GDM1 (cell line): ENCODE measurements at regions not wholly inside any gene's neighbourhood (a gene's known extent, or its start where the extent isn't known, plus 50 kb on each side); places are given as distances from the start of the nearest gene placed in this dataset.

ENCODE experiments used
- DNase-seq: peaks from one replicate; lab custom pipeline; 2025; lab: John Stamatoyannopoulos, UW

GRCh38 chr9:27880635-27881034, 307.4 kb upstream of the C9orf72 start:
- no peak for DNase-seq

DNA sequence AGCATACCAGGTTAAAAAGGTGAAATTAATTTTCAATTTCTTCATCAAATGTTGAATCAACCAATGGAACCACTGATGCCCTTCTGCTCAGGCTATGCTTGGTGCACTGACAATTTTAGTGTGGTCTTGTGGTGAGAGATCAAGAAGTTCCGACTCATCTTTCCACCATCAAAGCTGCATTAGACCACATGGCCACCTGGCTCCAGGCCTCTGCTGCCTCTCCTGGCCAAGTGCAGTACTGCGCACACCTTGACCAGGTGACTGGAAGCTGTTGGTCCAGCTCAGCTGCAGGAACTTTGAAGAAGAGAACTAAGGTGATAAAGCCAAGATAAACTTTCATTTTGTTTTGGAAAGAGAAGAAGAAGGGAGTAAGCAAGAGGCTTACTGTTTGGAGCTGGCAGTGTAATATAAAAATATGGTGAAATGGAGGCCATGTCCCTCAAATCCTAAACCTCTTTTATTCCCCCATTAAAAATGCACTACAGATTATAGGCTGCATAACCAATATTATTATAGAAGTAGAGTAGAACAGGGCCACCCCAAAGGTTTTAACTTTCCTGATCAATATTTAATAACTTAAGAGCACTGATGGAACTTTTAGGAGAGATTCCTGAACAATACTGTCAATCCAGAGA, 315.5 kb upstream of the C9orf72 start:
- no peak for DNase-seq

DNA sequence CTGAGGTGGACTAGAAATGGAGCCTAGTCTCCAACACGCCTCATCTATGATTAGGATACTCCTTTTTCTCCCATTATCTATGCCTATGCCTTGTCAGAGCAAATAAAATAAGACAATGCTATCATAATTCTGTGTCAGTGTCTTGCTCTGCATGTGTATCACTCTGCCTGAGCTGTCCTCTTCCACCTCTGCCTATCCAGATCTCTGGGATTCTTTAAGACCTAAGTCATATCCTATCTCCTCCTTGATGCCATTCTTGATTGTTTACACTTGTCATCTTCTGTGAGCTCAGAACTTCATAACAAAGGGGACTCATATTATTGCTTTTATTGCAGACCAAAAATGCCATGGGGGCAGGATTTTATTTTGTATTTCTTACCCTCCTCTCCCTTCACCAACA, 351.2 kb upstream of the C9orf72 start:
- DNase-seq: no peak

DNA sequence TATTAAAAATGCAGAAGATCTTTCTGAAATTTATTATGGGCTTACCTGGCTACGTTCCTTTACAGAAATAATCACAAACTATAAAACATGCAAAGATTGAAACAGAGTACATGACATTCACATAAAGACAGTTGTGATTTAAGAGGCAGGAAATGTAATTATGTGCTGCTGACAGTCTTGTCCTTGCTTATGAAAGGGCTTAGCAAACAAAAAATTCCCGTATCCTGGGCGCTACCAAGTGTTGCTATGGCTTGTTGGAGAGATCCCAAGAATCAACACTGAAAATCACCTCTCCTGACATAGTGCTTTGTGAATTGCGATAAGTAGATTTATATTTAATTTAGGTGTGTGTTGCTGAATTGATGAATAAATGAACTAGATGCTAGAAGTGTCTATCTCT, 352.5 kb upstream of the C9orf72 start:
- no peak for DNase-seq

DNA sequence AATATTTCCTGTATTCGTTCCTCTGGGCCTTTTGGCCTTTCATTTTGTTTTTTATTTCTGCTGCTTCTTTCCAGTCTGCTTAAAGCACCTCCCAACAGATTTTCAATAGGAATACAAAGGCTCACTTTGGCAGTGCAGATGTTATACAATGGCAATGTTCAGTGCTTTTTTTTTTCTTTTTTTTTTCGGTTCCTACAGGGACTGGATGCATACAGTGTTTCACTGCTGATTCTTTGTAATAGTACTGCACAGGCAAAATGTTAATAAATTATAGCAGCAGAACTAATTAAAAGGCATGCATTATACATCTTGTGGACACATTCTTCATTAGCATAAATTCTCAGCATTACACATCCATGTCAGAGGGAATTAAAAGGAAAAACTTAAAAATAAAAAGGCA, 356.6 kb upstream of the C9orf72 start:
- DNase-seq: no peak

DNA sequence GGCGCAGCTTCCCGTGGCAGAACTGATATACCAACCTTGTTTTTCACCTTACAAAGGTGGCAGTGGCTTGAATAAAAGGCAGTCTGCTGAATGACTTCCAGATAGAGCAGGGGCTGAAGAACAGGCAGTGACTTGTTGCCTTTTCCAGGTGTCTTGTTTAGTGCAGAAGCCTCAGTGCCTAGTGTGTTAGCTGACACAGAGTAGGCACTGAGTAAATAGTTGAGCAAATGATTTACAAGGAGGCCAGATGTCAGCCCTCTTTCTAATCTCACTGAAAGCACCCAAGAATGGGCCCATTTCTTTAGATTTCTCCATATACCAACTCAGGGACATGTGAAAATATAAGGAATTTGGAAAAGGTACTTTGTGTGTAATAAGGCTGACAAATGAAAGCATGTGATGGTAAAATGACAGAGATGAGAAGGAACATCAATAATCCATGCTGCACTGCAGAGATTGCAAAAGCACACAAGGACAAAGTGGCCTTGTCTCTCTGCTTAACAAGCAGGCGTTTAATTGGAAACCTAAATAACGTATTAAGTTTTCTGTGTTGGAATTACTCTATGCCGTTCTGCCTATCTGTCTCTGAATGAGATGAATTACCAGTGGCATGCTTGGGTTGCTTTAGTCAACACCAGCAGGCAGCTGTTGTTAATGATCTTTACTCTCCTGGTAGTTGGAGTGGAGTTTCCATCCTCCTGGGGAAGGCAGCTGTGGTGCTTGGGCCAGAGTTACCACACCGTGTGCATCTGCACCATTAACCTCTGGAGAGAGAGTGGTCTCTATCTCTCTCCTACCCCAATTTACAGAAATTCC, 360.1 kb upstream of the C9orf72 start:
- DNase-seq: no peak

DNA sequence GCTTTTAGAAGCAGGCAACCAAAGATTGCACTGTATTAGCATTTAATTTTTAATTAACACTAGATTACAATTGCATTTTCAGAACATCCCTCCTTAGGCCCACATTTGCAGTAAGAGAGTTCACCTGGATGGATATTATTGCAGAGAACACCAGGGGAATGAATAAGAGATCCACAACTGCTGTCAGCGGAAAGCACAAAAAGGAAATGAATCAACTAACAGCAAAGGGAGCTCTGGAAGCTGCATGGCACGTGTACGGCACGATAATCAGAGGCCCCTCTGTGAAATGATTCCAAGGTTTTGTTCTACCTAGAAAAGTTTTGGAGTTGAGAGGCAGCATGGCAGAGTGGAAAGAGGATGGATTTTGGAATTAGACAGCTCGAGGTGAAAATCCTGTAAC, 361.2 kb upstream of the C9orf72 start:
- no peak for DNase-seq

- no peak for DNase-seq
Measured at GRCh38 chr9:27939186-27939585, 365.9 kb upstream of the C9orf72 start.

DNA sequence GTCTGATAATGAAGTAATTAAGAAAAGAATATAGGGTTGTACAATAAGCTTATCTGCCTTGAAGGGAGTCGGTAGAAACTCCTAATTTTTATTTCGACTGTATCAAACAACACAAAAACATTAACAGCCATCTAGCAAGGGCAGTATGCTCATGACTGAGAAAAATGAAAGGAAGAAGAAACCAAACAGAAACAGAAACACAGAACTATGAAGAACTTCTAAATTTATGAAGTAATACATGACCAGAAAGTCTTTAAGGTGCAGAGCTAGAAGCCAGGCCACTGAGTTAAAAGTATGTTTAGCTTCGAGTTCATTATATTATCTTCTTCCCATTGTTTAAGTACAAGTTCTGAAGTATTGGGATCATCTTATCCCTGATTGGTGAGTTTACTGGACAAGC, 367.3 kb upstream of the C9orf72 start:
- DNase-seq: no peak

- DNase-seq: no peak
Measured at GRCh38 chr9:27943501-27943900, 370.2 kb upstream of the C9orf72 start.

- no peak for DNase-seq
Measured at GRCh38 chr9:27945386-27945785, 372.1 kb upstream of the C9orf72 start.

DNA sequence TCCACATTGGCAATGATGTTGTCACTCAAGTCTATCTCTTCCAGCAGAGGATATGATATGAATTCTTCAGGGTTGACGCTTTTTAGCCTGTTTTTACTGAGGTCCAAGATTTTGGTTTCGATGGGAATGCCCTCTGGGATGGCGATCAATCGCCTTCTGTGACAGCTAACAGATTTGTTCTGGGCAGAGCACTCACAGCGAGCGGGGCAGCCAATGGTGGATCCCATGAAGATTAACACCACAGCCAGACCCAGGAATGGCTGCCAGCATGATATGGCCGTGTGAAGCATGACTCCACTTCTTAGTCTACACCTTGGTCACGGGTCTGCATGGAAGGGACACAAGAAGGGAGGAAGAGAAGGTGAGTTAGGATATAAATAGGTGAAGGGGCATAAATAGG, 377.1 kb upstream of the C9orf72 start:
- no peak for DNase-seq

DNA sequence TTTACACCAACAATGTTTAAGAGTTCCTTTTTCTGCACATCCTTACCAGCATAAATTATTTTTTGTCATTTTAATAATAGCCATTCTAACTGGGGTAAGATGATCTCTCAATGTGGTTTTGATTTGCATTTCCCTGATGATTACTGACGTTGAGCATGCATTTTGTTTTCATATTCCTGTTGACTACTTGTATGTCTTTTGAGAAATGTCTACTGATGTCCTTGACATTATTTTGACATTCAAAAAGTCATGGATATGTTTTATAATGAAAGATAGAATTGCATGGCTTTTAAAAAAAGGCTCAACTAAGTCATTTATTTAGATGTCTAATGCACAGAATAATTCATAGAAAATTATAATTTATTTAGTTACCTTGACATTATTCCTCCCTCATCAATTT, 381.6 kb upstream of the C9orf72 start:
- DNase-seq: no peak

DNA sequence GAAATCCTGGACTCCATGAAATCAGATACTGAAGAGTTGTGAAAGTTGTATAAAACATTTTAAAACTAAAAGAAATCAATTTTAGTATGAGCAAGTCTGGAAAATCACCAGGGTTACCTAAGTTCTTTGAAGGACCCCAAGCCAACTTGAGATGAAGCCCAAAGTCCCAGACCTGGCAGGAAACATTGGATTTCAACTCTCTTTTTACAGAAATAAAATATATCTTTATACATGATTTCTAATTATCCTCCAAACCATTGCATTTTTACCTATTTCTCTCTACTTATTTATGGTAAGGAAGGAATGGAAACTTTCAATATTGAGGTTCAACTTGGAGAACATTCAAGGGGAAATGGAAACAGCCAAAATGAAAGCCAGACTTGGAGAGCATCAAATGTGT, 390.6 kb upstream of the C9orf72 start:
- DNase-seq: no peak

- DNase-seq: no peak
Measured at GRCh38 chr9:27967210-27967609, 393.9 kb upstream of the C9orf72 start.

- no peak for DNase-seq
Measured at GRCh38 chr9:27977931-27978330, 404.6 kb upstream of the C9orf72 start.

DNA sequence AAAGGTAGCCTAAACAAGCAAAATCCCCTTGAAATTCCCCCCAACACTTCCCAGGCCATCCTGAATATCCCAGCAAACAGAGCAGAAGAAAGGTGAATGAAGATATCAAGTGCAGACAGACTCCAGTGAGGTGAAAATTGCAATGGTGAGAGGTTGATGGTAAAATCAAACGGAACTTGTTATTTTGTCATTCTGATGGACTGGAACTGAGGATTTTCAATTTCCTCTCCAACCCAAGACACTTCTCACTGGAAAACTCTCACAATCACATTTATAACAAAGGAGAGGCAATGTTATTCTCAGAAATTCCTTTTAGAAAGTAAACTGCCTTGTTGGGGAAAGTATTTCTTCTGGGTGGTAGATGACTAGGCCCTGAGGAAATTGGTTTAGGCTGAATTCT, 412.4 kb upstream of the C9orf72 start:
- no peak for DNase-seq

- DNase-seq: no peak
Measured at GRCh38 chr9:27990524-27990923, 417.2 kb upstream of the C9orf72 start.

DNA sequence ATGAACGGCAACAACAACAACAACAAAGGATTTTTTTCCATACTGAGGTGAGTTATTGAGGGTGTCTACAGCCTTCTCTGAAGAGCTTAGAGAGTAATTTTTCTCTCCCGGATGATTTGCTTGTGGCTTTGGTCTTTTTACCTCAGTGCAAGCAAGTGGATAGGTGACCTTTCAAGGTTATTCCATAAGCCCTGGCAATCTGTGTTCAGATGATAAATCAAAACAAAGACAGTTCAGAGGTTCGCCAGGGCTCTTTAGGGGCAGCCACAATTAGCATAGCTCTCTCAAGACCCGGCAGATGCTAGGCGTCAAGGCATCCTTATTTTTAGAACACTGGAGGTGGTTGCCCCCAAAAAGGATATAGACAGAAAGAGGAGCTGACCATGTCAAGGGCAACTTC, 417.9 kb upstream of the C9orf72 start:
- no peak for DNase-seq

DNA sequence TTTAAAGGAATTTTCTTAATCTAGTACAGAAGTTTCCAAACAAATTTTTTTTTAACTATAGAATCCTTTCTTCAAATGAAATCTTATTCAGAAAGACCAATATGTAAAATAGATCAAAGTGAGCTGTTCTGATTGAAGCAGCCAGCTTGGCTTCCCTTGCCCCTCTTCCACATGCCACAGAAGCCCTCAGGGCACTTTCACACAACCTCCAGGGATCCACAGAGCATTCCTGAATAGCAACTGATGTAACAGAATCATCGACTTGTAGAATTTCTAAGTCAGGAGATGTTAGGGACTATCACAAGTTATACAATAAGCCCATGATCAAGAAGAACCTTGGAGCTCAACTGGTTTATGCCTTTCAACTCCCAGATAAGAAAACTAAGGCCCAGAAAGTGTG, 427.8 kb upstream of the C9orf72 start:
- DNase-seq: no peak

DNA sequence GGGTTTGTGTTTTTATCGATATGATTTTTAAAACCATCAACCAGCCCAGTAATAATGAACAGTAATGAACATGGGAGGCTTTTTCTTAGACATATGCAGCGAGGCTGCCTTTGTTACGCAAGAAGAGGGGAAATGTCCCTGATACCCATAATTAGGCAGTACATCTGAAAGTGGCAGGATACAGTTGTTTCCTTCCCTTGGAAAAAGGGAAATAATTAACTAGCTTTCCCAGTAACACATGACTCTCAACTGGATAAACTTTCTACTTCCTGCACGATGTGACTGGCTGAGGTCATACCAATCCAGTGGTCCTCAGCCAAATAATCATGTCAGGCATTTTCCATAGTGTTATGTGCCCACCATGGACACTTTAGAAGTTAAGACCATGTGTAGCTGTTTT, 431.6 kb upstream of the C9orf72 start:
- no peak for DNase-seq

DNA sequence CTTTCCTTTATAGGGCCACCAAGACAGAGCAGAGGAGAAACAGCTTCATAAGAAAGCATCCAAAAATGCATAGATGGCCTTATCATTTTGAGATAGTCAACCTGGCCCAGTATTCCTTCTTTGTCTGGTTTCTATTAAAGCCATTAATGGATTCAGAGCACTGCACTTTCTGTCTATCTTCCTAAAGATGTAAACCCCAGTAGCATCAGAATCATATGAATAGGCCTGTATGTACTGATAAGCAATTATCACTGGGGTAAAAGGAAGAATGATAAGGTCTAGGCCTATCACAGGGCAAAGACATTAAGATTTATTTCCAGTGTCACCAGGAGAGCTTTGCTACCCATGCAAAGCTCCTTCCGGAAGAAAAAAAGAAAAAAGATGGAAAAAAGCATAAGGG, 432.5 kb upstream of the C9orf72 start:
- no peak for DNase-seq

- DNase-seq: no peak
Measured at GRCh38 chr9:28007097-28007817, 434.0 kb upstream of the C9orf72 start.
